ENCODE measurements at regions not wholly inside any gene's neighbourhood (a gene's known extent, or its start where the extent isn't known, plus 50 kb on each side); places are given as distances from the start of the nearest gene placed in this dataset.
A peak's percentile ranks its signal among the peaks of the same experiment; 100 is the strongest.

- TF ChIP-seq CREB1 (IDR thresholded peaks at IDR 0.05; ENCODE audit: low read depth), result no peak
- TF ChIP-seq REST (IDR thresholded peaks at IDR 0.05; ENCODE audit: low read depth), result peak; percentile 60
- TF ChIP-seq ZBTB7A (IDR thresholded peaks at IDR 0.05; ENCODE audit: low read depth), result no peak
- no peak for TF ChIP-seq RAD21 (IDR thresholded peaks at IDR 0.05; ENCODE audit: low read depth)
- TF ChIP-seq YY1 (IDR thresholded peaks at IDR 0.05; ENCODE audit: low read depth), result no peak
- no peak for TF ChIP-seq EP300 (IDR thresholded peaks at IDR 0.05; ENCODE audit: borderline replicate concordance)
- no peak for TF ChIP-seq USF1 (IDR thresholded peaks at IDR 0.05)
Measured at GRCh38 chr3:28028554-28028953, 212.9 kb upstream of the CMC1 start.

GRCh38 chr3:28033059-28033784 is 208.2 kb upstream of the CMC1 start:
- TF ChIP-seq TAF1 (IDR thresholded peaks at IDR 0.05; ENCODE audit: low read depth) (no peak), RAD21 (IDR thresholded peaks at IDR 0.05; ENCODE audit: low read depth) (no peak), YY1 (IDR thresholded peaks at IDR 0.05; ENCODE audit: low read depth) (no peak)

- TF ChIP-seq MAX (IDR thresholded peaks at IDR 0.05) (no peak), FOXM1 (IDR thresholded peaks at IDR 0.05; ENCODE audit: borderline replicate concordance, low read depth) (no peak), TAF1 (IDR thresholded peaks at IDR 0.05; ENCODE audit: low read depth) (no peak), NFIC (IDR thresholded peaks at IDR 0.05) (no peak), TEAD4 (IDR thresholded peaks at IDR 0.05) (no peak), TCF12 (IDR thresholded peaks at IDR 0.05; ENCODE audit: low read depth) (no peak), CREB1 (IDR thresholded peaks at IDR 0.05; ENCODE audit: low read depth) (no peak), CEBPB (IDR thresholded peaks at IDR 0.05) (no peak), USF1 (IDR thresholded peaks at IDR 0.05) (no peak), YY1 (IDR thresholded peaks at IDR 0.05; ENCODE audit: low read depth) (no peak), EGR1 (IDR thresholded peaks at IDR 0.05) (no peak), EP300 (IDR thresholded peaks at IDR 0.05; ENCODE audit: borderline replicate concordance) (no peak), ZBTB7A (IDR thresholded peaks at IDR 0.05; ENCODE audit: low read depth) (no peak), RAD21 (IDR thresholded peaks at IDR 0.05; ENCODE audit: low read depth) (no peak)
Measured at GRCh38 chr3:28036599-28037575, 204.5 kb upstream of the CMC1 start.

GRCh38 chr3:28039234-28039633 is 202.2 kb upstream of the CMC1 start:
- TF ChIP-seq EGR1 (IDR thresholded peaks at IDR 0.05), result no peak
- TF ChIP-seq USF1 (IDR thresholded peaks at IDR 0.05), result no peak
- no peak for TF ChIP-seq NFIC (IDR thresholded peaks at IDR 0.05)
- no peak for TF ChIP-seq RAD21 (IDR thresholded peaks at IDR 0.05; ENCODE audit: low read depth)
- TF ChIP-seq ZBTB7A (IDR thresholded peaks at IDR 0.05; ENCODE audit: low read depth), result no peak
- no peak for TF ChIP-seq YY1 (IDR thresholded peaks at IDR 0.05; ENCODE audit: low read depth)
- no peak for TF ChIP-seq MAX (IDR thresholded peaks at IDR 0.05)
- TF ChIP-seq EP300 (IDR thresholded peaks at IDR 0.05; ENCODE audit: borderline replicate concordance), result no peak
- no peak for TF ChIP-seq TAF1 (IDR thresholded peaks at IDR 0.05; ENCODE audit: low read depth)
- no peak for TF ChIP-seq CREB1 (IDR thresholded peaks at IDR 0.05; ENCODE audit: low read depth)
- no peak for TF ChIP-seq TEAD4 (IDR thresholded peaks at IDR 0.05)
- TF ChIP-seq FOXM1 (IDR thresholded peaks at IDR 0.05; ENCODE audit: borderline replicate concordance, low read depth), result no peak
- no peak for TF ChIP-seq REST (IDR thresholded peaks at IDR 0.05; ENCODE audit: low read depth)
- TF ChIP-seq CEBPB (IDR thresholded peaks at IDR 0.05), result no peak
- no peak for TF ChIP-seq TCF12 (IDR thresholded peaks at IDR 0.05; ENCODE audit: low read depth)

GRCh38 chr3:28039829-28040228 is 201.6 kb upstream of the CMC1 start:
- no peak for TF ChIP-seq MAX (IDR thresholded peaks at IDR 0.05)
- no peak for TF ChIP-seq USF1 (IDR thresholded peaks at IDR 0.05)
- TF ChIP-seq TAF1 (IDR thresholded peaks at IDR 0.05; ENCODE audit: low read depth), result no peak
- no peak for TF ChIP-seq CEBPB (IDR thresholded peaks at IDR 0.05)
- TF ChIP-seq NFIC (IDR thresholded peaks at IDR 0.05), result no peak
- no peak for TF ChIP-seq ZBTB7A (IDR thresholded peaks at IDR 0.05; ENCODE audit: low read depth)

Measured in Ishikawa (cell line).